Stimulated activated CD4-positive, alpha-beta T cell treated with anti-CD3 and anti-CD28 coated beads, Interleukin-15, amount 100 ng/mL, for 48 hours (primary cell): ENCODE measurements at regions not wholly inside any gene's neighbourhood (a gene's known extent, or its start where the extent isn't known, plus 50 kb on each side); places are given as distances from the start of the nearest gene placed in this dataset.
"Not testable (repeated sequence)": the region's sequence is repeated elsewhere in the genome, so short reads cannot be mapped to it uniquely, and the experiment has no call there.

Experiments used
- DNase-seq, 2 donors: peaks; one replicate each; pipeline ENCODE4 v3.0.0-alpha.2; 2020; ENCODE audit warnings: low read depth in 2 of 2

DNA sequence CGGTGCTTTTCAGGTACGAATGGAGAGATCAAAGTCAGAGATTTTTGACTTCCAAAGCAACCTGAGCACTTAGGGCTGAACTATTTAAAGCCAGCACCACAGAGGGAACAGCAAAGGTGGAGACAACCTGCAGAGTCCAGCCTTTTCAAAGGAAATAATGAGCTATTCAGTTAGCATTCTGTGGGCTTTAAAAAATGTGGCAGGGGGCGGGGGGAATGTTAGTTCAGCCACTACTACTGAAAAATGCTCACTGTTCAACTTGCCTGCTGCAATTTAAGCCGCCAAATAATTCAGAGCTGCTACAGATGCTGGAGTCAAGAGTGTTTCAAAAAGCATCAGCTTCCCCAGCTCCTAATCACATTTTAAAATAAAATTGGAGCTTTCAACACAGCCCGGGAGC lies 473.3 kb upstream of the PLXNA2 start:
- DNase-seq: no peak

- DNase-seq: no peak
Observed at GRCh38 chr1:208722592-208722991, 478.4 kb upstream of the PLXNA2 start.

GRCh38 chr1:208724079-208724478 lies 479.9 kb upstream of the PLXNA2 start:
- no peak for DNase-seq

GRCh38 chr1:208728815-208729214 lies 484.6 kb upstream of the PLXNA2 start:
- DNase-seq: no peak

DNA sequence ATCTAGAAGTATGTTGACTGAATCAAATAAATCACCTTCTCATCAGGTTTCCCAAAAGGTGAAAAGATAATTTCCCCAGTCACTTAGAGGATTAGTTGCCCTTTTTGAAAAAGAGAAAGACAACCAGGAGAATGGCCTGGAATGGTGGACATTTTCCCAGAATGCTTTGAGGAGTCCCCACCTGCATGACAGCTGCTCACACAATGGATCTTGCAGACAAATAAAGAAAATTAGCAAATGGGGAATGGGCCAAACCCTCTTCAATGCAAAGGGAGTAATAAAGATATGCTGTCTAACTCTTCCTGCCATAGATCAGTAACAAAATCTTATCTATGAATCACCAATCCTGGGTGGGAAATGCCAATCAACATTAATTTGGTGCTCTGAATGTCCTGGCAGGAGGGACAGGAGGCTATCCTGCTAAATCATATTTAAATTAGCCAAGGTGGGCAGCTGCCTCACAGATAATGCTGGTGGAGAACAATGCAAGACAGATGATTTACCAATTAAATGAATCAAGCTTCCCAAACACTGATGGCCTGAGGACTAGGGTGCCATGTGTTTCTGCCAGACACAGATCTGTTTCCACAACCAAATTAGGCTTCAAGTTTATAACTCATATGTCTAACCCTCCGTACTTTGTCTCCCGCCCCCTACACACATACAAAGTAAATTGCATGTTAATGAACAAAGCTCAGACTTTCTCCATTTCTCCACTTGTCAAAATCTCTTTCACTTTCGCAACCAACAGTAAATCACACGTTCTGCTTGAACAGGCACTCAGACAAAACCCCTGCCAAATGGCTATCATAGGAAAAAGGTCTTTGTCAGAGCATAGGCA lies 488.0 kb upstream of the PLXNA2 start:
- no peak for DNase-seq

DNA sequence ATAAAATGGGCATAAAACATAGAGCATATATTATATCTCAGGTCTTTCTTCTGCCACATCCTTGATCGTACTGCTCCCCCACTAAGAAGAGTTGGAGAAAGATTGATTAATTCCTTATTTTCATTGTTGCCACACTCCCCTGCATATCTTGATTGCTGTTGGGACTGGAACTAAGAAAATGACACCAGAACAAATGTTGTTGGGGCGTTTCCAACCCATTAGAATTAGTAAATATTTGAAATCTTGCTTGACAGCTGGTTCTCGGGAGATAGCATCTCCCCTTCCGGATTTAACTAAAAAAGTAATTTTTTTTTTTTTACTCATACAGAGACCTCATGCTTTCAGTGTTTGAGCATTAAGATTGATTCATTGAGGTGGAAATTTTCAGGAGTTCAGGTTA lies 493.0 kb upstream of the PLXNA2 start:
- no peak for DNase-seq

DNA sequence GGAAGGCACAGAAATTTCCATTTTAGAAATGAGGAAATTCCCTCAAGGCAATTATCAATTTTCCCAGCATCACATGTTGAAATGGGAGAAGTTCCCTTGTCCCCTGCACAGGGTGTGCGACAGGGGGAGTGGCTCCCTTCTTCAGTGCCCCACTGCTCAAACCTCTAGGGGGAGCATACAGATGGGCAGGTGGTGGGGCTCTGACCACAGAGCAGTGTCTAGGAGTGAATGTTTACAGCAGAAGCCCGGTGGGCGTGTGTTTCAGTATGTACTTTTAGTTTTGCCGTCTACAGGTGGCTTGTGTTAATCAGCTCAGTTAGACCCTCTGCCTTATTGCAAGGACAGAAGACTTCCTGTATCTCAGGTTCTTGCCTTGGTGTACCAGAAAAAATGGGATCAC lies 493.7 kb upstream of the PLXNA2 start:
- no peak for DNase-seq

GRCh38 chr1:208739636-208740035 lies 495.5 kb upstream of the PLXNA2 start:
- not testable (repeated sequence) for DNase-seq

DNA sequence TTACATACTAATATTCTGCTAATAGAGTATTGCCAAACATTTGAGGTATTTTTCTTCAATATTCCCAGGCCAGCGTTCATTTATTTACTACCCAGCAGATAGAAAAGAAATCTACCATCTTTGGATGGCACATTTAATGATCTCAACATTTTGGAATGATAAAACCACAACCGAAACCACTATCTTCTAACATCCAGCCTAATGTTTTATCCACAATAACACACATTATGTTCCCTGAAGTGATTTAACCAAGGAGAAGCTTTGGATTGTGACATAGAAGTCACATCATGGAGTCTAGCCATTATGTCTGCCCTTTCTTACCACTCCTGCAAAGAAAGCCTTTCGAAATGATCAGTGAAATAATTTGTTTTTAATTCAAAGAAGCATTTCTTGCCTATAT lies 497.1 kb upstream of the PLXNA2 start:
- no peak for DNase-seq

- no peak for DNase-seq
Observed at GRCh38 chr1:208743361-208743760, 499.2 kb upstream of the PLXNA2 start.

DNA sequence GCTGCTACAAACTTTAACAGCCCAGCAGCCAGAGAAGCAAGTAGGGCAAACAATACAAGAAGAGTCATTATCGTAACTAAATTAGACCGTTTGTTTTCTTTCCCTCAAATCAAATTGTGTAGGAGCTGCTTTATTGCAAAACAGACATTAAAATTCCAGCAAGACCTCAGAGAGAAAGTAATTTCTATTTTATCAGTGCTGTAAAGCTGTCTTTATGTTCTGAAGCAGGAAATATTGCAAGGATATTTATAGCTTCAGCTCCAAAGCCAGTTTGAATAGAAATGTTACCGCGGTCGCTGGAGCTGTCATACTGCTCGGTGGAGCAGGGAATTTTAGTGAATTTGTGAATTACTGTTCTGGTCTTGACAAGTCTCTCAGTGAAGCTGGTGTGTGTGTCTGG lies 503.8 kb upstream of the PLXNA2 start:
- no peak for DNase-seq

DNA sequence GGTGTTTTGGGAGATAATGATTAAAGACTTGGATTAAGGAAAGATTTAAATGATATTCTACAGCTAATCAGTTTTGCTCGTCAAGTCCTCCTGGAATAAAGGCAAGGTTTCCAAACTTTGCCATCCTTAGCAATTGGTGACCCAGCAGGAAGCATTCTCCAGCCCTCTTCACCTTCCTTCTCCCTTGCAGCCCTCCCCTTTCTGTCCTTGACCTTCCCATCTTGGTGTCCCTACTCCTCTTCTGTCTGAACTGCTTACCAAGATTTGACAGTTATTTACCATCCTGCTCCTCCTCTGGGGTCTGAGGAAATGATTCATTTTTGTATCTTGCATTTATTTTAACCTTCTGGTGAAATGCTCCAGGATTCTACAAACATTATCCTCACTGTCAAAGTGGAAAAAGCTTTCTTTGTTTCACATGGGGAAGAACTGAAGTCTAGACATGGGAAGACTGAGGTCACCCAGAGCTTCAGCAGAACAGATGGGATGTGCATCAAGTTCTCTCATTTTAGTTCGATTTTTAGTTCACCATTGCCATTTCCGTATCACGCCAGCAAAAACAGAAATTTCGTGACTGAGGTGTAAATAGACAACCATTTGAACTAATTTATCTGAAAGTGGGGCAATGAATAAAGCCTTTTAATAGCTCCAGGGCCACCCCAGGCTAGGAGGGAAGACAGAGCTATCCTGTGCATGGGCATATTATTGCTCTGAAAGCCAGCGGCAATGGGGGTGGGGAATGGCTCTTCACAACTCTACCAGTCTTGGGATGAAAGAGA lies 504.4 kb upstream of the PLXNA2 start:
- DNase-seq: no peak

- no peak for DNase-seq
Observed at GRCh38 chr1:208756339-208756981, 512.3 kb upstream of the PLXNA2 start.

DNA sequence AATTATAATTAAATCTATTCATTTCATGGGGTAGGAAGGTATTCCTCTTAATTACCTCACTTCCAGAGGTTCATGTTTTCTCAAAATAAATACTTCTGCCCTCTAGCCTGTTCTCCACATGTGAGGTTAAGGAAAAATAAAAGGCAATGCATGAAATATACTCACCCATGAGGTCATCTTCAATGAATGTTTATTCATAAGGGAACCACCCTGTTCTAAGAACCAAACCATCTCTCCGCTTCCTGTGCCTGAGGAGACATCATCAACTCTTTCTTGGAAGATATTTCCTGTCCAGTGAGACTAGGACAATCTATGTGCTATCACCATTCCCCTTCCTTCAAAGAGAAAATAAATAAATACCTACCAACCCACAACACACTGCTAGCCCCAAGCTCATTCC lies 513.7 kb upstream of the PLXNA2 start:
- DNase-seq: no peak

DNA sequence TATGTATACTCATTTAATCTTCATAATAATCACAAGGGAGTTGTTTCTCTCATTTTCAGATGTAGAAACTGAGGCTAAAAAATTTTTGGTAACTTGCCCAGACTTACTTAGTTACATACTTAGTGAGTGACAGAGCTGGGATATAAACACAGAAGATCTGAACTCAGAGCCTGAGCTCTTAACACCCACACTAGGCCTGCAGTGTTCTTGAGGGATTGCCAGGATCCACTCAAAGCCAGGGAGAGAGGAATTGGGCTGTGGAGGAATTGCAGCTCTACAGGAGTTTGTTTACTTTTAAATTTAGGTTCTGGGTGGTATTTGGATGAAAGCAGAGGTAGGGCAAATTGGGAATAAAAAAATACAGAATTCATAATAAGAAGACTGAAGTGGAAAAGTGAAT lies 515.1 kb upstream of the PLXNA2 start:
- no peak for DNase-seq

DNA sequence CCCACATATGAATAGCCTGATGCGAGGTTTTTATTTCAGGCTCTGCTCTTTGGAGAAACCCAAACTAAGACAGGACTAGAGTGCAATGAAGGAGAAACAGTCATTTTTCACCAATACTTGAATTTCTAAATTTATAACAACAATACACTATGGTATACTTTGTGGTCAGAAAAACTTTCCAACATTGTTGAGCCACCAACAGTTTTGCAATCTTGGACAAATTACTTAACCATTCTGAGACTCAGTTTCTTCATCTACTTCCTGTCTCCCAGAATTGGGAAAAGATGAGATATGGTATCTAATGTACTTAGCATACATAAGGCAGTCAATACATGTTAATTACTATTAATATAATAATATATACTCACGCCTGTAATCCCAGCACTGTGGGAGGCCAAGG lies 519.8 kb upstream of the PLXNA2 start:
- no peak for DNase-seq

DNA sequence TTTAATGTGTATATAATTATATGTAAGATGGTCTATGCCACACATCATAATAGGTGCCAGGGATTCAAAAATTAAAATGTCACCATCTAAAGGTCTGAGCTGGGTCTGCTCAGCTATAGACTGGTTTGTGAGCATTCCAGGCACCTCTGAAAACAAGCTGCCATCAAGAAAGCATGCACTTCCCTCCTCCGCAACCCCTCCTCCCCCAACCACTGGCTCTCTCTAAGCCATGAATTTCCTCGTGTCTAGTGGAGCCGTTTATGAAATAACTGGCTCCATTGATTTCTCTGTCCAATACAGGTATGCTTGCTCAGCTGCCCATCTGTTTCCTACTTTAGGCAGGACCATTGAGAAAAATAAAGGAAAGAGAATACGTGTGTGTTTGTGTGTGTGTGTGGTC lies 522.6 kb upstream of the PLXNA2 start:
- DNase-seq: no peak

DNA sequence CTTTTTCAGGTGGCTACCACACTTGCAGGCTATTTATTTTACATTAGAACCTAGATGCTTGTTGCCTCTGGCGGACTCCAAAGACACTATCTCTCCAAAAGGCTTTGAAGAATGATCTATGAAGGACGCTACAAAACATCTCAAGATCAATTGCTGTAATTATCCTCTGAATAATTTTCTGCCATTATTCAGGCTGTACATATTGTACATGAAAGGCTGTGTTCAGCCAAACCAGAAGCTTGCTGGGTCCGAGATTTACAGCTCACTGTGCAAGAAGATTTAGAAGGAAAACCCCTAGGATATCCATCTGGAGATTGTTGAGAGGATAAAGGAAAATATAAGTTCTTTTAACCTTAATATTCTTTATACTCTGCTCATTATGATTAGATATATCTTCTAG lies 523.6 kb upstream of the PLXNA2 start:
- no peak for DNase-seq

DNA sequence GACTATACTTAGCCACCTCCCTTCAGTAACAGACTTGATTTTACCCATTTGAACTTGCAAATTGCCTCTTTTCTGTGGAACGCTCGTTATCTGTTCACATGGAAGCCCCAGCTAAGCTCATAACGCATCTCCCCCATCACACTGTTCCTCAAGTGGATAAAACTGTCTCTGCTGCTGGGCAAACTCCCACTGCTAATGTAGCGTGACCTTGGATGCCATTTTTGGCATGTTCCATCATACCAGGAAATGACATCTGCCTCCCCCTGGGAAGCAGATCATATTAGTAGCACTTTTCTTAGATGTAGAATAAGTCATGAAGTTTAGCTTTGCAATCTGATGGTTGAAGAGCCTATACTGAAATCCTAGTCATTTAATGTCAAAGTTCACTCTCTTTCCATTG lies 528.7 kb upstream of the PLXNA2 start:
- DNase-seq: no peak

GRCh38 chr1:208775841-208776240 lies 531.7 kb upstream of the PLXNA2 start:
- DNase-seq: no peak

DNA sequence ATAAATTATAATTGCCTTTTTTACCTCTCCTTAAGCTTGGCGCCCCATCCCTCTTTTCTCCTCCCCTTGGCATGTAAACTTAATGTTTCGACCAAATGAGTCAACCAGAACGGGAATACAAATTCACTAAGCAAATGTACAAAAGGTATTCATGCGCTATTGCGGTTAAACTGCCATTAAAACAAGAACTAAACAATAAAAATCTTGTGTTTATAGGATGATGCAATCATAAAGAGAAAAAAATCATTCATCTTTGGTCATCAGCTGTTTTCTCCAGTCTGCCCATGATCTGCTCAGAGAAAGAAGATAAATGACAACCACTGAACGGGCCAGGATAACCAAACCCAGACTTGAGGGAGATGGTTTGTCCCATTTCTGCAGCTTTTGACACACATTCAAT lies 534.2 kb upstream of the PLXNA2 start:
- DNase-seq: no peak

DNA sequence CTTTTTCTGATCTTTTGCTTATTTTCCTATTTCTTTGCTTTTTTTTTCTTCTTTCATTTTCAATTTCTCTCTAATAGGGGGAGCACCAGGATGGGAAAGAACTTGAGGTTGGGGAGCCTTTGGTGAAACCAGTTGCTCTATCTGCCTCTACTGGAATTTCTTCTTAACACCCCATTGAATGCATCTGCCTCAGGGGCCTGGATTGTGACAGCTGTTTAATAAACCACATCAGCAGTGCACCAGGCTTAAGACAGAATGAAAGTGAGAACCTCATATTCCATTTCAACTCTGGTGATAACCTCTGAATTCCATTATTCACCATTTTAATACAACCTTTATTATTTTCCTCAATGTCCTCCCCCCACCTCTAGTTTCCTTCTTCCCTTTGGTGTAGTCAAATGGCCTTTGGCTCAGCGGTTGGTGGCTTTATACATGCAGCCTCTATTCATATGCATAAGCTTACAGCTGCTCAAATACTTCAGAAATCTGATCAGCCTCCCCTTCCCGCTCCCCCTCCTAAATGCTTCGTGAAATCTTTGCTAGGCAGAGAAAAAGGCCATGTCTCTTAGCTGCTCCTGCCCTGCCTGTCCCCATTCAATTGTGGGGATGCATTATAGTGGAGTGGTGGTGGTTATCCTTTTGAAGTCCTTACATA lies 537.3 kb upstream of the PLXNA2 start:
- DNase-seq: no peak
